DND-41 (cell line): ENCODE measurements at regions not wholly inside any gene's neighbourhood (a gene's known extent, or its start where the extent isn't known, plus 50 kb on each side); places are given as distances from the start of the nearest gene placed in this dataset.

Experiments
- CTCF ChIP-seq: IDR thresholded peaks from 2 replicates; pipeline ENCODE4 v1.5.1; 2012; ENCODE audit warnings: borderline replicate concordance, low read length, moderate library complexity, mild to moderate bottlenecking; ENCODE audit not compliant: poor library complexity, severe bottlenecking; ENCODE audit errors: extremely low read depth
- EZH2 ChIP-seq: IDR thresholded peaks from 3 replicates; pipeline ENCODE4 v1.6.1; 2012; ENCODE audit warnings: borderline replicate concordance, low read depth, mild to moderate bottlenecking, moderate library complexity, low read length, inconsistent platforms; ENCODE audit not compliant: severe bottlenecking

- TF ChIP-seq CTCF (no peak), EZH2 (no peak)
These were observed 104.9 kb downstream of the SEC23IP start for GRCh38 chr10:119997429-119997828.
